GM04503 (cell line): ENCODE measurements at regions not wholly inside any gene's neighbourhood (a gene's known extent, or its start where the extent isn't known, plus 50 kb on each side); places are given as distances from the start of the nearest gene placed in this dataset.

Experiments used
- DNase-seq: peaks from one replicate; pipeline ENCODE4 v3.0.0-alpha.2; 2012; ENCODE audit warnings: low read depth

- DNase-seq: no peak
These were observed 455.4 kb upstream of the TSHZ3 start for GRCh38 chr19:31804668-31805067.

- DNase-seq: no peak
These were observed 461.4 kb upstream of the TSHZ3 start for GRCh38 chr19:31810536-31811109.

- DNase-seq: no peak
These were observed 468.9 kb upstream of the TSHZ3 start for GRCh38 chr19:31817971-31818797.

- no peak for DNase-seq
These were observed 469.5 kb upstream of the TSHZ3 start for GRCh38 chr19:31818798-31819105.

GRCh38 chr19:31819837-31820236 is 470.6 kb upstream of the TSHZ3 start:
- DNase-seq: no peak

- DNase-seq: no peak
These were observed 472.1 kb upstream of the TSHZ3 start for GRCh38 chr19:31821346-31821745.

- DNase-seq: no peak
These were observed 476.2 kb upstream of the TSHZ3 start for GRCh38 chr19:31825134-31826094.

- no peak for DNase-seq
These were observed 477.1 kb upstream of the TSHZ3 start for GRCh38 chr19:31826325-31826724.

GRCh38 chr19:31831421-31832175 is 482.4 kb upstream of the TSHZ3 start:
- DNase-seq: no peak

GRCh38 chr19:31832176-31832548 is 482.9 kb upstream of the TSHZ3 start:
- DNase-seq: no peak

GRCh38 chr19:31834070-31834469 is 484.8 kb upstream of the TSHZ3 start:
- DNase-seq: no peak

- DNase-seq: no peak
These were observed 489.1 kb upstream of the TSHZ3 start for GRCh38 chr19:31838163-31838815.

GRCh38 chr19:31840371-31840770 is 491.1 kb upstream of the TSHZ3 start:
- no peak for DNase-seq

GRCh38 chr19:31841755-31842154 is 492.5 kb upstream of the TSHZ3 start:
- no peak for DNase-seq

- DNase-seq: no peak
These were observed 482.3 kb upstream of the ZNF507 start for GRCh38 chr19:31863122-31863521.

- no peak for DNase-seq
These were observed 471.1 kb upstream of the ZNF507 start for GRCh38 chr19:31874313-31874712.

GRCh38 chr19:31875591-31875990 is 469.8 kb upstream of the ZNF507 start:
- DNase-seq: no peak

- DNase-seq: no peak
These were observed 465.1 kb upstream of the ZNF507 start for GRCh38 chr19:31880283-31880682.

GRCh38 chr19:31881988-31882387 is 463.4 kb upstream of the ZNF507 start:
- no peak for DNase-seq

GRCh38 chr19:31882709-31883108 is 462.7 kb upstream of the ZNF507 start:
- no peak for DNase-seq

GRCh38 chr19:31883296-31883990 is 462.0 kb upstream of the ZNF507 start:
- no peak for DNase-seq
